Activated CD8-positive, alpha-beta T cell treated with anti-CD3 and anti-CD28 coated beads, Interleukin-2, amount 10 ng/mL, durations not matched to agents 7 days and 5 days (primary cell): ENCODE measurements at regions not wholly inside any gene's neighbourhood (a gene's known extent, or its start where the extent isn't known, plus 50 kb on each side); places are given as distances from the start of the nearest gene placed in this dataset.

ENCODE experiments used
- ATAC-seq: fragments of 150-1000 bp; cut with Tn5 transposase; one replicate; pipeline ENCODE4 v1.10.0; 2021; ENCODE audit warnings: moderate library complexity
- CTCF ChIA-PET: fragments of 350-600 bp; sonication (Branson Sonifier 250); formaldehyde crosslinking; loops from one replicate; lab custom pipeline; 2021; ENCODE audit warnings: antibody characterized with exemption; lab: Charles Lee
- POLR2A ChIA-PET: fragments of 350-600 bp; sonication (Branson Sonifier 250); formaldehyde crosslinking; loops from one replicate; lab custom pipeline; 2021; ENCODE audit warnings: antibody characterized with exemption; lab: Charles Lee
- DNase-seq: peaks from one replicate; pipeline ENCODE4 v3.0.0-alpha.2; 2020
- H3K27ac Mint-ChIP-seq: one replicate; pipeline ENCODE4 v1.8.0; 2021; ENCODE audit warnings: mild to moderate bottlenecking, mixed read lengths
- H3K27me3 Mint-ChIP-seq: one replicate; pipeline ENCODE4 v1.8.0; 2021; ENCODE audit warnings: low read depth, mixed read lengths
- H3K36me3 Mint-ChIP-seq: one replicate; pipeline ENCODE4 v1.8.0; 2021; ENCODE audit warnings: low read depth, mixed read lengths
- H3K4me1 Mint-ChIP-seq: one replicate; pipeline ENCODE4 v1.8.0; 2021; ENCODE audit warnings: low read depth, mixed read lengths
- H3K4me3 Mint-ChIP-seq: one replicate; pipeline ENCODE4 v1.8.0; 2021; ENCODE audit warnings: mild to moderate bottlenecking, mixed read lengths
- H3K9me3 Mint-ChIP-seq: one replicate; pipeline ENCODE4 v1.8.0; 2022; ENCODE audit warnings: mixed read lengths; ENCODE audit not compliant: insufficient read depth

DNA sequence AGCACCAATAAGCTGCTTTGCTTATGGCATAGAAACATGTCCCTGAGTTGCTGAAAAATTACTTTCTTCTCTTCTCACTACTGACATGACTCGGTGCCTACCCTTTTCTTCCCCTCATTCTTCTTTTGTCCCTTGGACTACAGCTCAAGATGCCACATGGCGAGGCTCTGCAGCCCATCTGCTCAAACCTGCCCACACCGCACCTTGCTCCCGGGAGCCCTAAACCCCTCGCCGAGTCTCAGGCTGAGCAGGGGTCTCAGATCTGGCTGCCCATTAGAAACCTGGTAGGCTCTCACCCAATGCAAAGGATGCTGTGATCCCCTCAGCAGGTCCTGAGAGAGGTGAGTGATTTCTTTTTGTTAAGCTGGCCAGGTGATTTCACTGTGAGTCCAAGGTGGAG lies 251.7 kb upstream of the IRX1 start:
- POLR2A ChIA-PET = no interaction called here
- H3K36me3 Mint-ChIP-seq = no peaks in the 10 kb centered on the region
- ATAC-seq = no peak

GRCh38 chr5:3343211-3343610 lies 252.4 kb upstream of the IRX1 start:
- ATAC-seq (no peak), DNase-seq (no peak)
- Mint-ChIP-seq H3K4me3 (no peak overlapping the region), H3K27ac (no peak overlapping the region), H3K27me3 (no peaks in the 10 kb centered on the region), H3K36me3 (no peaks in the 10 kb centered on the region), H3K9me3 (no peaks in the 10 kb centered on the region), H3K4me1 (no peaks in the 10 kb centered on the region)
- ChIA-PET POLR2A (no interaction called here), CTCF (no interaction called here)

More for the DNA sequence above, 251.7 kb upstream of the IRX1 start:
- no peak for DNase-seq
- no peaks in the 10 kb centered on the region for H3K4me1 Mint-ChIP-seq
- H3K27me3 Mint-ChIP-seq = no peaks in the 10 kb centered on the region
- no peak overlapping the region for H3K27ac Mint-ChIP-seq
- H3K4me3 Mint-ChIP-seq = no peak overlapping the region
- CTCF ChIA-PET = no interaction called here
- H3K9me3 Mint-ChIP-seq = no peaks in the 10 kb centered on the region

DNA sequence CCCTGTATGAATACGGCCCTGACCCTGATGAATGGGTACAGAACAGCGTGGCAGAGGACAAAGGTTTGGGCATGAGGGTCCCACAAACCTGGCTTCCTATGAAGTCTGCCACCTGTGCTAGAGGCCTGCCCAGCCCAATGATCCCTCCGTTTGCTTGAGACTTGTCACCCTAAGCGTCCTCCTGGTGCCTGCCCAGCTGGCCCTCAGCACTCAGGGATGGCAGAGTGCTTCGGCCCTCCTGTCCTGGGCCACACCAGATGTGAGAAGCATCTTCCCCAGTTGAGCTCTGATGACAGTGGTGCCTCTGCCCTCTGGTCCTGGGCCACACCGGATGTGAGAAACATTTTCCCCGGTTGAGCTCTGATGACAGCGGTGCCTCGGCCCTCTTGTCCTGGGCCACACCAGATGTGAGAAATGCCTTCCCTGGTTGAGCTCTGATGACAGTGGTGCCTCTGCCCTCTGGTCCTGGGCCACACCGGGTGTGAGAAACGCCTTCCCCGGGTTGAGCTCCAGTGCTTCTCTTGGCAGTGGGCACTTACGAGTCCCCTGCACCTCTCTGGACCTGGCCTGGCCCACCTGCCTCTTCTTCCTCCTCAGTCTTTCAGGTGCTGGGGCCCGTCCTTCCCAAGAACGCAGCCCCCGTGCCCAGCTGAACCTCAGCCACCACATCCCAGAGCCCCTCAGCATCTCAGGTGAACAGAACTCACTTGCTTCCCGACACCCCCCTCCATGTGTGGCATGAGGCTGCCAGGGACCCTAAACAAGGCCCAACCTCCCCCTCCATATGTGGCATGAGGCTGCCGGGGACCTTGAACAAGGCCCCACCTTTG lies 253.1 kb upstream of the IRX1 start:
- no peak overlapping the region for H3K4me3 Mint-ChIP-seq
- no peak overlapping the region for H3K27ac Mint-ChIP-seq
- DNase-seq (no peak), ATAC-seq (no peak)
- CTCF ChIA-PET = no interaction called here
- H3K9me3 Mint-ChIP-seq = no peaks in the 10 kb centered on the region
- POLR2A ChIA-PET = no interaction called here
- no peaks in the 10 kb centered on the region for H3K4me1 Mint-ChIP-seq
- no peaks in the 10 kb centered on the region for H3K27me3 Mint-ChIP-seq
- H3K36me3 Mint-ChIP-seq = no peaks in the 10 kb centered on the region

- Mint-ChIP-seq H3K9me3 (no peaks in the 10 kb centered on the region), H3K36me3 (no peaks in the 10 kb centered on the region), H3K4me1 (no peaks in the 10 kb centered on the region), H3K27me3 (no peaks in the 10 kb centered on the region), H3K27ac (no peak overlapping the region), H3K4me3 (no peak overlapping the region)
- no peak for ATAC-seq
- ChIA-PET POLR2A (no interaction called here), CTCF (no interaction called here)
- no peak for DNase-seq
Observed at GRCh38 chr5:3341446-3342240, 254.0 kb upstream of the IRX1 start.

DNA sequence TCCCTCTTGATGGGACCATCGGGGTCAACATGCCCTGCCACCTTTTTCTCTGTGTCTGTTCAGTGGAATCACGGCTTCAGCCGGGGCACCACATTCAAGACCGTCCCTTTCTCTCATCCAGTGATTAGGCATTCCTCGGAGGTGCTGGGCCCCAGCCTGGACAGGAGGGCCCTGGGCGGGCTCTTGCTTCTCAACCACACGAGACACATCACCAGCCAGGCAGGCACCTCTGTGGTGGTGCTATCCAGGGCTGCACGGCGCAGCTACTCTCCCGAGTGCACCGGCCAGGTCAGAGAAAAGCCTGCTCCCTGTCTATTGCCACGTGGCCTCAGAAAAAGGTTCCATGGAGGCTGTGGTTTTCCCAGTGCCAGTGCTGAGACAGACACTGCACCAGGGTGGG lies 255.2 kb upstream of the IRX1 start:
- no peaks in the 10 kb centered on the region for H3K9me3 Mint-ChIP-seq
- H3K27me3 Mint-ChIP-seq = no peaks in the 10 kb centered on the region
- ATAC-seq (no peak), DNase-seq (no peak)
- no peak overlapping the region for H3K4me3 Mint-ChIP-seq
- no peaks in the 10 kb centered on the region for H3K4me1 Mint-ChIP-seq
- ChIA-PET POLR2A (no interaction called here), CTCF (no interaction called here)
- H3K27ac Mint-ChIP-seq = no peak overlapping the region
- H3K36me3 Mint-ChIP-seq = no peaks in the 10 kb centered on the region

GRCh38 chr5:3339798-3340115 lies 255.9 kb upstream of the IRX1 start:
- Mint-ChIP-seq H3K4me3 (no peak overlapping the region), H3K9me3 (no peaks in the 10 kb centered on the region), H3K27me3 (no peaks in the 10 kb centered on the region), H3K36me3 (no peaks in the 10 kb centered on the region), H3K27ac (no peak overlapping the region), H3K4me1 (no peaks in the 10 kb centered on the region)
- DNase-seq (no peak), ATAC-seq (no peak)
- ChIA-PET POLR2A (no interaction called here), CTCF (no interaction called here)

GRCh38 chr5:3339092-3339797 lies 256.4 kb upstream of the IRX1 start:
- no peak for ATAC-seq
- H3K4me1 Mint-ChIP-seq = no peaks in the 10 kb centered on the region
- no peaks in the 10 kb centered on the region for H3K36me3 Mint-ChIP-seq
- no peak overlapping the region for H3K4me3 Mint-ChIP-seq
- no peak overlapping the region for H3K27ac Mint-ChIP-seq
- no peaks in the 10 kb centered on the region for H3K27me3 Mint-ChIP-seq
- ChIA-PET POLR2A (no interaction called here), CTCF (no interaction called here)
- DNase-seq = no peak
- H3K9me3 Mint-ChIP-seq = no peaks in the 10 kb centered on the region

DNA sequence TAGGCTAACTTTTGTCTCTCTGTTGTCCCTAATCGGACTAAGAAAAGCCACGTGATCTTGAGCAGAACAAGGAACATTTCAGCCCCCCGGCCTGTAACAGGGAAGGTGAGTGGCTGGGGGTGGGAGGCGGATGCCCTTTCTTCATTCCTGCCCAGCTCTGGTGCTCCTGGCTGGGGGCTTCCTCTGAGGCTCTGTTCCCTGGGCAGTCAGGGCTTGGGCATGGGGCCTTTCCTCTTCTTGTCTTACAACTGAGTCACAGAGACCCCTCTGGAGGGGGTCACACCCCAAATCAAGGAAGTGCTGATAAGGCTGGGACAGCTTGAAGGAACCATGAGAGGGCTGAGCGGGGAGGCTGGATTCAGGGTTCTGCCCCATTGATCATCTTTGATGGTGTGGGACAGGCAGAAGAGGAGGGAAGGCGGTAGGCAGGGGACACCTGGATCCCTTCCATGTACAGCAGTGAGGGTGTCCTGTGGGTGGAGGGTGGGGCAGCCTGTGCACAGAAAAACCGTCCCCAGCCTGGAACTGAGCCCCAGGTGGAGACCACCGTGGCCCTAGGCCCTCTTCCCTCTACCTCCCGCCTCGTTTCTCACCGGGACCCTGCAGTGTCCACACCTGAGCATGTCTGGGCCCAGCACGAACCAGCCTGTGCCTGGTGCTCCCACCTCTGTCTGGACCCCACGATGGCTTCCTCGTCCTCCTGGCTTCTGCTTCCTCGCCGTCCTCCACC lies 257.7 kb upstream of the IRX1 start:
- no peak for ATAC-seq
- no peaks in the 10 kb centered on the region for H3K27me3 Mint-ChIP-seq
- H3K27ac Mint-ChIP-seq = no peak overlapping the region
- ChIA-PET POLR2A (no interaction called here), CTCF (no interaction called here)
- H3K4me3 Mint-ChIP-seq = no peak overlapping the region
- H3K4me1 Mint-ChIP-seq = no peaks in the 10 kb centered on the region
- no peak for DNase-seq
- H3K9me3 Mint-ChIP-seq = no peaks in the 10 kb centered on the region
- no peaks in the 10 kb centered on the region for H3K36me3 Mint-ChIP-seq

DNA sequence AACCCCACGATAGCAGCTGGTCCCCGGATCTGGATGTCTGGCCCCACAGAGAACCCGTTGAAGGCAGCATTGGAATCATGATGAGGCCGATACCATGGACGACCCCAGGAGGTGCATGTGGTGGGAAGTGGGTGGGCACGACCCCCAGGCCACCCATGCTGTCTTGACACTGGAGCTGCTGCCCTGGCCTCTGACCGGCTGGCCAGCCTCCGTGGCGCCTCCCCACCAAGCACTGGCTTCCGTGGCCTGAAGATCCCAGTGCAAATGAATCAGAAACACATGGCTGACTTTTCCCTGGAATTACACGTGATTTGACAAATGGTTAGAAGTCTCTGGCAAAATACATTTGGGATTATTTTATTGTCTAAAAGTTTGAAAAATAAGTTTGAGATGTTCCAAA lies 259.0 kb upstream of the IRX1 start:
- Mint-ChIP-seq H3K27ac (no peak overlapping the region), H3K27me3 (no peaks in the 10 kb centered on the region), H3K4me3 (no peak overlapping the region), H3K36me3 (no peaks in the 10 kb centered on the region), H3K9me3 (no peaks in the 10 kb centered on the region), H3K4me1 (no peaks in the 10 kb centered on the region)
- ChIA-PET CTCF (no interaction called here), POLR2A (no interaction called here)
- ATAC-seq (no peak), DNase-seq (no peak)

DNA sequence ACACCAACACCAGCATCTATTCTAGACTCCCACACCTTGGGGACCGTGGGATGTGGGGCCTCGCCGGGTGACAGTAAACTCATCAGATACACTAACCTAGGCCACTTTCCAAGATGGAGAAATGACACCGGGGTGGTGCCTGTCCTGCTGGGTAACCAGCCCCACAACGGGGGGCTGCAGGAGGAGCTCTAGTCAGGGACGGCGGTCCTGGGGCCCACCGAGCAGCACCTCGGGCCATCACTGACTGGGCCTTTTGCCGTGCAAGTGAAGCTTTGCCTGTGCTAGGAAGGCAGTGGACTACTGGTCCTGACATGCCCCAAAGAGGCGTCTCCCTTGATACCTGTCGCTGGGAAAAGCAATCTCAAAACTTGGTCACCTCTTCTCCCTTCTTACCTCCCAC lies 260.3 kb upstream of the IRX1 start:
- H3K9me3 Mint-ChIP-seq = no peaks in the 10 kb centered on the region

GRCh38 chr5:3333836-3334235 lies 261.8 kb upstream of the IRX1 start:
- ChIA-PET CTCF (no interaction called here), POLR2A (no interaction called here)

More for the DNA sequence above, 260.3 kb upstream of the IRX1 start:
- H3K27me3 Mint-ChIP-seq = no peaks in the 10 kb centered on the region
- no peak overlapping the region for H3K4me3 Mint-ChIP-seq
- ATAC-seq (no peak), DNase-seq (no peak)
- ChIA-PET POLR2A (no interaction called here), CTCF (no interaction called here)
- H3K27ac Mint-ChIP-seq = no peak overlapping the region
- H3K36me3 Mint-ChIP-seq = no peaks in the 10 kb centered on the region
- H3K4me1 Mint-ChIP-seq = no peaks in the 10 kb centered on the region

GRCh38 chr5:3333105-3333504 lies 262.5 kb upstream of the IRX1 start:
- no peak for ATAC-seq
- no peaks in the 10 kb centered on the region for H3K4me1 Mint-ChIP-seq
- DNase-seq = no peak
- H3K27me3 Mint-ChIP-seq = no peaks in the 10 kb centered on the region
- POLR2A ChIA-PET = no interaction called here
- no peak overlapping the region for H3K27ac Mint-ChIP-seq
- no peaks in the 10 kb centered on the region for H3K9me3 Mint-ChIP-seq
- no peak overlapping the region for H3K4me3 Mint-ChIP-seq
- CTCF ChIA-PET = no interaction called here
- no peaks in the 10 kb centered on the region for H3K36me3 Mint-ChIP-seq

More at GRCh38 chr5:3333836-3334235, 261.8 kb upstream of the IRX1 start:
- Mint-ChIP-seq H3K36me3 (no peaks in the 10 kb centered on the region), H3K4me1 (no peaks in the 10 kb centered on the region), H3K27ac (no peak overlapping the region), H3K27me3 (no peaks in the 10 kb centered on the region), H3K9me3 (no peaks in the 10 kb centered on the region), H3K4me3 (no peak overlapping the region)
- DNase-seq (no peak), ATAC-seq (no peak)
